Esophagus muscularis mucosa (tissue), 3 donors: ENCODE measurements at regions not wholly inside any gene's neighbourhood (a gene's known extent, or its start where the extent isn't known, plus 50 kb on each side); places are given as distances from the start of the nearest gene placed in this dataset.

ENCODE experiments used
- CTCF ChIP-seq, 3 experiments: fragments of 200-600 bp in 2 of 3; fragments of 450-650 bp in 1 of 3; sonication (generic) in 2 of 3; IDR thresholded peaks; one replicate each; pipeline ENCODE4 v1.5.1; 2017 to 2019; ENCODE audit warnings: antibody characterized with exemption in 3 of 3, mild to moderate bottlenecking in 2 of 3, moderate library complexity in 1 of 3
- POLR2A ChIP-seq: fragments of 450-650 bp; IDR thresholded peaks from one replicate; pipeline ENCODE4 v1.6.1; 2017; ENCODE audit warnings: antibody characterized with exemption, moderate library complexity, mild to moderate bottlenecking, low read depth

- TF ChIP-seq POLR2A (no peak), CTCF (IDR thresholded peaks at IDR 0.05) (no peak)
These were observed 464.7 kb upstream of the FAM47C start for GRCh38 chrX:36543499-36543898.
